KMS-11 (cell line): ENCODE measurements at regions not wholly inside any gene's neighbourhood (a gene's known extent, or its start where the extent isn't known, plus 50 kb on each side); places are given as distances from the start of the nearest gene placed in this dataset.

Experiments used
- H2AFZ ChIP-seq: fragments of 200-600 bp; sonication (generic); 2 replicates; pipeline ENCODE4 v1.6.1; 2016; ENCODE audit warnings: antibody characterized with exemption, mixed run types, low read depth
- H3K27ac ChIP-seq: fragments of 200-600 bp; sonication (generic); 2 replicates; pipeline ENCODE4 v1.6.1; 2016; ENCODE audit warnings: mild to moderate bottlenecking, mixed run types
- H3K27me3 ChIP-seq: fragments of 200-600 bp; sonication (generic); 2 replicates; pipeline ENCODE4 v1.6.1; 2017; ENCODE audit warnings: mild to moderate bottlenecking, low read depth, mixed run types, moderate library complexity; ENCODE audit not compliant: insufficient read depth
- H3K36me3 ChIP-seq: fragments of 200-600 bp; sonication (generic); 2 replicates; pipeline ENCODE4 v1.6.1; 2017; ENCODE audit warnings: mild to moderate bottlenecking, mixed run types; ENCODE audit not compliant: insufficient read depth
- H3K4me1 ChIP-seq: fragments of 200-600 bp; sonication (generic); 2 replicates; pipeline ENCODE4 v1.6.1; 2016; ENCODE audit warnings: mild to moderate bottlenecking, low read depth, mixed run types; ENCODE audit not compliant: poor library complexity, severe bottlenecking
- H3K4me2 ChIP-seq: fragments of 200-600 bp; sonication (generic); 2 replicates; pipeline ENCODE4 v1.7.0; 2016; ENCODE audit warnings: mild to moderate bottlenecking, mixed run types
- H3K4me3 ChIP-seq: fragments of 200-600 bp; sonication (generic); IDR thresholded peaks from 2 replicates; pipeline ENCODE4 v1.6.1; 2017; ENCODE audit warnings: low read depth, low read length, mixed read lengths; ENCODE audit not compliant: insufficient read depth
- H3K79me2 ChIP-seq: fragments of 200-600 bp; sonication (generic); 2 replicates; pipeline ENCODE4 v1.6.1; 2016; ENCODE audit warnings: low read depth, mixed run types; ENCODE audit not compliant: insufficient read depth
- H3K9ac ChIP-seq: fragments of 200-600 bp; sonication (generic); 2 replicates; pipeline ENCODE4 v1.6.1; 2016; ENCODE audit warnings: mild to moderate bottlenecking, mixed run types
- H4K20me1 ChIP-seq: fragments of 200-600 bp; sonication (generic); 2 replicates; pipeline ENCODE4 v1.6.1; 2016; ENCODE audit warnings: mild to moderate bottlenecking, mixed run types; ENCODE audit not compliant: insufficient read depth
- TF ChIP-seq, protein P1 (sequence below): fragments of 200-600 bp; sonication (generic); conservative IDR thresholded peaks from 2 replicates; pipeline ENCODE4 v1.6.1; 2017; ENCODE audit warnings: low read depth, mild to moderate bottlenecking, antibody characterized with exemption, low read length, moderate library complexity, mixed read lengths

DNA sequence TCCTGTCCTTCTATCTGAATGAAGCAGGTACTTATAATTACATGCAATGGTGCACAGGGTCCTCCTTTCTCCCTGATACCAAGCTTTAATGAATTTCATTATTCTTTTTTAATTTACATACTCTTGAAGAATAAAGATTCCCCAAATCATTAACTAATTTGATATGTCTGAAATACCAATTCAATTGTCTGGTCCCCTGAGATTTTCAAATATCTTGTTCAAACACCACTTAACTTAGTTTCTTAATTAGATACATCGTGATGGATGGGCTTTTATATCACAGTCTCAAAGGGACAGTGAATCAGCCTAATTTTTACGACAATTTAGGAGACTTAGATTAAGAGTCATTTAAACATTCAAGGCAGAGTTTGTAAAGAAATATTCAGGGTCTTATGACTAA lies 1054.6 kb downstream of the PLA2G4A start:
- Histone ChIP-seq H3K9ac (no peak overlapping the region), H3K27ac (no peak overlapping the region), H3K4me3 (no peak overlapping the region)

DNA sequence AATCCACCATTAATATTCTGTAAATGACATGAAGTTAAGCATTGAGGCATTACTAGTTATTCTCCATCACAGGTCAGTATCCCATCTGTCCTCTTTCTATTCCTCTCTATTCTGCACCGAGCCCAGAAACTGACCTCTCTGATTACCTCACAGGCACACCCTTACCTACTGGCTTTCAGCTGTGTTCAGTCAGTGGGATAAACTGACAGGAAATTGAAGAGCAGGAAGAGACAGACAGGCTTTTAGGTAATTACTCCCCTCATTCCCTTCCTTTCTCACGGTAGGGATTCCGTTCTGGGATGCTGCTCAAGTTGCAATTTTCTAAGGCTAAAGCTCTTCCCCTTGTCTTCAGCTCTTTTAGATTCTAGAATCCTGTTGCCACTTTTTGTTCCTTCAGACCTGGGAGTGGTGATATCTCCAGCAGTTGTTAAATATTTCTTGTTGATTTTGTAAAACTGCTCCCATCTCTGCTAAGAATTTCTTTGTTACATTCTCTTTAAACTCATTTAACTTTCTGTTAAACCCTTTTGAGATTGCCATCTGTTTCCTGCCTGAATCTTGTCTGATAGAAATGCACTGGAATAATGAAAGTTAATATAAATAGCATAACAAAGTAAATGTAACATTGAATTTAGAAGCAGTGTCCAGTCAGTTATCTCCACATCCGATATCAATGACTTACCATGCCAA lies 1063.4 kb downstream of the PLA2G4A start:
- Histone ChIP-seq H3K79me2 (no peaks in the 10 kb centered on the region), H3K27me3 (no peaks in the 10 kb centered on the region), H3K4me3 (no peak overlapping the region), H4K20me1 (no peaks in the 10 kb centered on the region), H3K9ac (no peak overlapping the region), H3K27ac (no peak overlapping the region), H3K36me3 (no peaks in the 10 kb centered on the region), H3K4me2 (no peak overlapping the region), H3K4me1 (no peaks in the 10 kb centered on the region), H2AFZ (no peak overlapping the region)
- TF ChIP-seq, protein P1, sequence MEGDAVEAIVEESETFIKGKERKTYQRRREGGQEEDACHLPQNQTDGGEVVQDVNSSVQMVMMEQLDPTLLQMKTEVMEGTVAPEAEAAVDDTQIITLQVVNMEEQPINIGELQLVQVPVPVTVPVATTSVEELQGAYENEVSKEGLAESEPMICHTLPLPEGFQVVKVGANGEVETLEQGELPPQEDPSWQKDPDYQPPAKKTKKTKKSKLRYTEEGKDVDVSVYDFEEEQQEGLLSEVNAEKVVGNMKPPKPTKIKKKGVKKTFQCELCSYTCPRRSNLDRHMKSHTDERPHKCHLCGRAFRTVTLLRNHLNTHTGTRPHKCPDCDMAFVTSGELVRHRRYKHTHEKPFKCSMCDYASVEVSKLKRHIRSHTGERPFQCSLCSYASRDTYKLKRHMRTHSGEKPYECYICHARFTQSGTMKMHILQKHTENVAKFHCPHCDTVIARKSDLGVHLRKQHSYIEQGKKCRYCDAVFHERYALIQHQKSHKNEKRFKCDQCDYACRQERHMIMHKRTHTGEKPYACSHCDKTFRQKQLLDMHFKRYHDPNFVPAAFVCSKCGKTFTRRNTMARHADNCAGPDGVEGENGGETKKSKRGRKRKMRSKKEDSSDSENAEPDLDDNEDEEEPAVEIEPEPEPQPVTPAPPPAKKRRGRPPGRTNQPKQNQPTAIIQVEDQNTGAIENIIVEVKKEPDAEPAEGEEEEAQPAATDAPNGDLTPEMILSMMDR, result no peak

More for the DNA sequence above, 1054.6 kb downstream of the PLA2G4A start:
- Histone ChIP-seq H3K27me3 (no peaks in the 10 kb centered on the region), H3K4me2 (no peak overlapping the region), H4K20me1 (no peaks in the 10 kb centered on the region), H3K79me2 (no peaks in the 10 kb centered on the region), H3K4me1 (no peaks in the 10 kb centered on the region), H2AFZ (no peak overlapping the region), H3K36me3 (no peaks in the 10 kb centered on the region)
- TF ChIP-seq, protein P1, result no peak

DNA sequence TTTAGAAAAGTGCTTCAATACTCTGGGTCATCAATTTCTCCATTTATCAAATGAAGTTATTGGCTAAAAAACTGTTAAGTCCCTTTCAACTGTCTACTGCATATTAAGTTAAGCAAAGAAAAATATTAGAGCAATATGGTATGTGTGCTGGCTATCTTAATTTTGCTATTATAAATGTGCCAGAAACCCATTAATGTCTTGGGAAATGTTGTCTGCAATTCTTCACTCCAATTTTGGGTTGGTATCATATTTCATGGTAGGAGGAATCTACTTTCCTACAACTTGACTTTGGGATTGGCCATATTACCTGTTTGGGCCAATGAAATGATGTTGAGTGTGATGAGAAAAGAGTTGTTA lies 1063.9 kb downstream of the PLA2G4A start:
- no peaks in the 10 kb centered on the region for H4K20me1 ChIP-seq
- TF ChIP-seq, protein P1, result no peak
- H3K27me3 ChIP-seq, result no peaks in the 10 kb centered on the region
- H3K27ac ChIP-seq, result no peak overlapping the region
- no peak overlapping the region for H3K4me2 ChIP-seq
- no peak overlapping the region for H3K9ac ChIP-seq
- no peaks in the 10 kb centered on the region for H3K4me1 ChIP-seq
- no peak overlapping the region for H2AFZ ChIP-seq
- H3K79me2 ChIP-seq, result no peaks in the 10 kb centered on the region
- no peak overlapping the region for H3K4me3 ChIP-seq
- H3K36me3 ChIP-seq, result no peaks in the 10 kb centered on the region

DNA sequence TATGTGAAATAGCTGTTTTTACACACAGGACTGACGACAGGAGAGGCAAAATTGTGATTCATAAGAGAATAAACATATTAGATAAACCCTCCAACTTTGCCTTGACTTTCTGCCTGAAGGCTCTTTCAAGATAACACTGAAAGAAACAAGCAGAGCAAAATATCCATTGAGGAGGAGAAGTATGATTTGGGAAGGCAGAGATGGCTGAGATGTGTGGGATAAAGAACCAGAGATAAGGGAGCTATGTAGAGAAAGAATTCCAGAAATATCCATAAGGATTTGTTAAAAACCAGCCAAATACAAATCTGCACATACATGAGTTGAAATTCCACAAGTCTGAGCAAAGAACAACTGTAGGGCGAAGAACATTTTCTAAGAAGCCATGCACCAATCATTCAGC lies 1064.7 kb downstream of the PLA2G4A start:
- no peaks in the 10 kb centered on the region for H4K20me1 ChIP-seq
- H3K4me1 ChIP-seq, result no peaks in the 10 kb centered on the region
- no peaks in the 10 kb centered on the region for H3K79me2 ChIP-seq
- TF ChIP-seq, protein P1, result no peak
- no peak overlapping the region for H3K4me2 ChIP-seq
- H3K9ac ChIP-seq, result no peak overlapping the region
- H2AFZ ChIP-seq, result no peak overlapping the region
- no peak overlapping the region for H3K27ac ChIP-seq
- H3K27me3 ChIP-seq, result no peaks in the 10 kb centered on the region
- H3K36me3 ChIP-seq, result no peaks in the 10 kb centered on the region
- no peak overlapping the region for H3K4me3 ChIP-seq
